GM10248 (cell line): ENCODE measurements at regions not wholly inside any gene's neighbourhood (a gene's known extent, or its start where the extent isn't known, plus 50 kb on each side); places are given as distances from the start of the nearest gene placed in this dataset.

Source experiments
- CTCF ChIA-PET: fragments of 300-600 bp; sonication (Branson Sonifier 250); formaldehyde crosslinking; extraction: SDS; loops from one replicate; lab custom pipeline; 2021; ENCODE audit warnings: antibody characterized with exemption; lab: Yijun Ruan, JAX
- POLR2A ChIA-PET: fragments of 350-650 bp; sonication (Branson Sonifier 250); formaldehyde crosslinking; extraction: SDS; loops from one replicate; lab custom pipeline; 2020; ENCODE audit warnings: antibody characterized with exemption; lab: Yijun Ruan, JAX
- DNase-seq: peaks from one replicate; pipeline ENCODE4 v3.0.0; 2012; ENCODE audit errors: extremely low spot score
- CTCF ChIP-seq: IDR thresholded peaks from 2 replicates; pipeline ENCODE4 v1.5.1; 2012; ENCODE audit warnings: mild to moderate bottlenecking, low read depth; ENCODE audit errors: extremely low read depth, missing control alignments, control extremely low read depth

- DNase-seq: no peak
- ChIA-PET POLR2A (no interaction called here), CTCF (interaction anchor here (1.0 to 2.1 kb wide), 2 partner anchors 9 to 12 kb away, joined by 3 to 5 read pairs; no protein-coding TSS in a partner anchor)
- no peak for TF ChIP-seq CTCF
Observed at GRCh38 chr1:58999676-59000075, 215.8 kb upstream of the JUN start.

DNA sequence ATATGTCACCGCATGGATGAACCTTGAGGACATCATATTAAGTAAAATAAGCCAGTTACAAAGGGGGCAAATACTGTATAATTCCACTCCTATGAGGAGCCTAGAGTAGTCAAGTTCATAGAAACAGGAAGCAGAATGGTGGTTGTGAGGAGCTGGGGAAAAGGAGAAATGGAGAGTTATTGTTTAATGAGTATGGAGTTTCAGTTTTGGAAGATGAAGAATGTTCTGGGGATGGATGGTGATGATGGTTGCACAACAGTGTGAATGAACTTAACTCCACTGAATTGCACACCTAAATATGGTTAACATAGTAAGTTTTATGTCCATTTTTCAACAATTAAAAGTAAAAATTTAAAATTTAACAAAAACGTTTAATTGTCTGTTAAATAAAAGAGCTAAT lies 220.9 kb upstream of the JUN start:
- no peak for DNase-seq
- ChIA-PET CTCF (interaction anchor here (1.1 to 1.5 kb wide), 2 partner anchors 14 to 98 kb away, joined by 3 to 4 read pairs; no protein-coding TSS in a partner anchor), POLR2A (no interaction called here)
- TF ChIP-seq CTCF: no peak

DNA sequence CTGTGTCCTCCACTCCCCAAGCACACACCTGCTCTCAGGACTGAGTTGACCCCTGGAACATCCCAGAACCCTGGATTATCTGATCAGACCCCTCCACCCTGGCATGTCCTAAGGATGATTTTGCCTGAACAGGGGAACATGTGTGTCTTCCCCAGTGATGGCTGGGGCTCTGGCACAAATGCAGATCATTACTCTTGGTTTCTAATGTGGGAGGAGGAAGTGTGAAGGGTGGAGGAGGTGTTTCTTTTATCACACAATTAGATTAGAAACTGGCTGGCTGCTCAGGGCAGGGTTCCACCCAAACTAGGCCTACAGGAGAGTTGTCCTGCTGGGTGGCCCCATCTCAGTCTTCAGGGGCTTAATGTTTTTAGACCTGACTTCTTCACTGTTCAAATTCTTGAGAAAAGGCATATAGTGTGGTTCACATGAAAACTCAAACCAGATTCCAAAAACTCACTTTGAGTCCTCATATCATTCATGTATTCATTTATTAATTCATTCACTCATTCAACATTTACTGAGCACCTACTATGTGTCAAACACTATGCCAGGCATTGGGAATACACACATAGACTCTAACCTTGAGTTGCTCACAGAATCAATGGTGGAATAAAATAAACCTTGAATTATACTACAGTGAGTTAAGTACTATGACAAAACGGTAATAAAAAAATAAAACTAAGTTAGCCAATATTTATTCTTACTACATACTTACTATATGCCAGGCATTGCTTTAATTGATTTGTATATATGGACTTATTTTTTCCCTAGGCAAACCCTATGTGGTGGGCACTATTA lies 221.8 kb upstream of the JUN start:
- TF ChIP-seq CTCF: no peak
- POLR2A ChIA-PET: no interaction called here
- peak; percentile 29 for DNase-seq
- CTCF ChIA-PET: interaction anchor here (1.5 kb wide), 1 partner anchor 99 kb away, joined by 3 read pairs; no protein-coding TSS in a partner anchor

DNA sequence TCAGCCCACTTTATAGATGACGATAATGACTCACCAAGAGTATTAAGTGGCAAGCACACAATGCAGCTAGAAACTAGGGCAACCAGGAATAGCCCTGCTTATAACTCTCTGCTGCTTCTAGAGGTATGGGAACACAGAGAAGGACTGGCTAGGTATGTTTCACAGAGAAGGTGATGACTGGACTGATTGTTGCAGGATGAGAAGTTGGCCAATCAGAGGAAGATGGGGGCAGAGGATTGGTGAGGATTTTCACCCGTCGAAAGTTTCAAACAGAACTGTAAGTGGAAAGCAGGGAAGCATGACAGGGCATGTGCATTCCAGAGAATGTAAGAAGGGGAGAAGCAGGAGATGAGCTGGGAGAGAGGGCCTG lies 222.4 kb upstream of the JUN start:
- no peak for DNase-seq
- TF ChIP-seq CTCF: no peak
- ChIA-PET CTCF (interaction anchor here (1.0 kb wide), 1 partner anchor 106 kb away, joined by 3 read pairs; no protein-coding TSS in a partner anchor), POLR2A (no interaction called here)

- DNase-seq: no peak
- POLR2A ChIA-PET: no interaction called here
- no peak for TF ChIP-seq CTCF
- CTCF ChIA-PET: interaction anchor here (1.0 kb wide), 1 partner anchor 107 kb away, joined by 3 read pairs; no protein-coding TSS in a partner anchor
Observed at GRCh38 chr1:59006932-59007331, 223.1 kb upstream of the JUN start.

- CTCF ChIA-PET: interaction anchor here (1.0 to 1.2 kb wide), 2 partner anchors 10 to 107 kb away, joined by 3 to 5 read pairs; no protein-coding TSS in a partner anchor
- TF ChIP-seq CTCF: no peak
- POLR2A ChIA-PET: no interaction called here
Observed at GRCh38 chr1:59007429-59007819, 223.6 kb upstream of the JUN start.

More at GRCh38 chr1:59007429-59007819, 223.6 kb upstream of the JUN start:
- DNase-seq: no peak
